ENCODE measurements at regions not wholly inside any gene's neighbourhood (a gene's known extent, or its start where the extent isn't known, plus 50 kb on each side); places are given as distances from the start of the nearest gene placed in this dataset.
"Not testable (repeated sequence)": the region's sequence is repeated elsewhere in the genome, so short reads cannot be mapped to it uniquely, and the experiment has no call there.

- no peak for DNase-seq
Observed at GRCh38 chr9:106218854-106219253, 524.5 kb downstream of the TMEM38B start.

GRCh38 chr9:106220415-106220814 is 526.1 kb downstream of the TMEM38B start:
- DNase-seq: no peak

- DNase-seq: peak; percentile 39
Observed at GRCh38 chr9:106228861-106229260, 534.5 kb downstream of the TMEM38B start.

DNA sequence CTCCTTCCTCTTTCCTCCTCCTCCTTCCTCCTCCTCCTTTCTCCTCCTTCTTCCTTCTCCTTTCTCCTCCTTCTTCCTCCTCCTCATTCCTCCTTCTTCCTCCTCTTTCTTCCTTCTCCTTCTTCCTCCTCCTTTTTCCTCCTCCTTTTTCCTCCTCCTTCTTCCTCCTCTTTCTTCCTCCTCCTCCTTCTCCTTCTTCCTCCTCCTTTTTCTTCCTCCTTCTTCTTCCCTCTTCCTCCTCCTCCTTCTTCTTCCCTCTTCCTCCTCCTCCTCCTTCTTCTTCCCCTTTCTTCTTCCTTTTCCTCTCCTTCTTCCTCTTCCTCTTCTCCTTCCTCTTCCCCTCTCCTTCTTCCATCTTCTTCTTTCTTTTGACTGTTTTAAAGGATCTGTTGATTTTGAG is 538.8 kb downstream of the TMEM38B start:
- DNase-seq: no peak

DNA sequence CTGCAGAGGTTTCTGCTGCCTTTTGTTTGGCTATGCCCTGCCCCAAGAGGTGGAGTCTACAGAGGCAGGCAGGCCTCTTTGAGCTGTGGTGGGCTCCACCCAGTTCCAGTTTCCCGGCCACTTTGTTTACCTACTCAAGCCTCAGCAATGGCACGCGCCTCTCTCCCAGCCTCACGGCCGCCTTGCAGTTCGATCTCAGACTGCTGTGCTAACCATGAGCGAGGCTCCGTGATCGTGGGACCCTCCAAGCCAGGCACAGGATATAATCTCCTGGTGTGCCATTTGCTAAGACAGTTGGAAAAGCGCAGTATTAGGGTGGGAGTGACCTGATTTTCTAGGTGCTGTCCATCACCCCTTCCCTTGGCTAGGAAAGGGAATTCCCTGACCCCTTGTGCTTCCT is 566.6 kb downstream of the TMEM38B start:
- DNase-seq: not testable (repeated sequence)

- no peak for DNase-seq
Observed at GRCh38 chr9:106277966-106278365, 583.6 kb downstream of the TMEM38B start.

GRCh38 chr9:106283769-106284168 is 579.2 kb upstream of the ZNF462 start:
- DNase-seq: no peak

- DNase-seq: no peak
Observed at GRCh38 chr9:106284296-106284695, 578.7 kb upstream of the ZNF462 start.

GRCh38 chr9:106286249-106286648 is 576.7 kb upstream of the ZNF462 start:
- DNase-seq: no peak

- DNase-seq: peak; percentile 45
Observed at GRCh38 chr9:106287091-106287631, 575.8 kb upstream of the ZNF462 start.

DNA sequence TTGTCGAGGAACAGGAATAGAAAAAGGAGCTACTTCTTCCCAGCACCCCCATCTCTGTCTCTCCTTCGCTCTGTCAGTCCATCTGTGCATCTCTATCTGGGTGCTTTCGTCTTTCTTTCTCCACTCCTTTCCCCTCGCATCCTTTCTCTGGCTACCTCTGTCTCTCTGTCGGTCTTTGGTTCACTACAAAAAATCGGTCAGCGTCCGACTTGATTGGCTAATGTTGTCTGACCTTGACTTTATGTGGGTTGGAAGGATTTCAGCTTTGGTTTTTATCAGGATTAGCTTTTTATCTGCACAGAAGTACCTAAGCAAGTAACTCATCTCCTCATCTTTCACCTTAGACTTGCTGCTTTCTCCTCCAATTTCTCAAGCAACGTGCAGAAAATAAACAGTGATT is 575.2 kb upstream of the ZNF462 start:
- no peak for DNase-seq

- DNase-seq: no peak
Observed at GRCh38 chr9:106288689-106289088, 574.3 kb upstream of the ZNF462 start.

- DNase-seq: no peak
Observed at GRCh38 chr9:106291786-106292185, 571.2 kb upstream of the ZNF462 start.

- no peak for DNase-seq
Observed at GRCh38 chr9:106296426-106296825, 566.5 kb upstream of the ZNF462 start.

GRCh38 chr9:106298997-106299396 is 564.0 kb upstream of the ZNF462 start:
- no peak for DNase-seq

GRCh38 chr9:106304401-106304920 is 558.5 kb upstream of the ZNF462 start:
- peak; percentile 44 for DNase-seq

DNA sequence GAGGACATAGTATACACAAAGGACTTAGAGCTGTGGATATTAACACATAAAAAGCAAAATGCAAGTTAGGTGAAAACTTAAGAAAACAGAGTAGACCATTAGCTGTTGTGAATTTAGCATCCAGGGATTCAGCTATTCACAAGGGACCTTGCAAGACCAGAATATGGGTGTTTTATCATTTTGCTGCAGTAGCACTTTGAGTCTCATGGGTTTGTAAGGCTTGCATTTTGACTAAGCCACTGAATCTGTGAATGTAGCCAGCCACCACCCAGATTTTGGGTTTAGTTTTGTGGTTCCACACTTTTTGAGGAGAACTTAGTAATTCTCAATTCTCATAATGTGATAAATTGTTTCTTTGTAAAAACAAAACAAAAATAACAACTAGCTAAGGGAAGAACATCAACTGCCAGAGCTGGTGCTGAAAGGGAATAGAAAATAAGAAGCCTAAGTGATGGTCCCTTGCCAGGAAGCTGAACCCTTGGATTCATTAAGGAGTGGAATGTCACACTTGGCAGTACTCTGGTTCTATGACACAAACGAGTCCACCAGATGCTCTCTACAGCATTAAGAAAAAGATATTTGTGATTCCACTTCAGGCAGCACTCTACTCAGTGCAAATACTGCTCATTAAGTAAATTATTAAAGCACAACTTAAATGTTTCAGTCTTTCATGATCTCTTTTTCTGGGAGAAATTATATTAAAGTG is 557.4 kb upstream of the ZNF462 start:
- DNase-seq: peak; percentile 82

GRCh38 chr9:106307670-106308069 is 555.3 kb upstream of the ZNF462 start:
- DNase-seq: no peak

GRCh38 chr9:106309925-106310324 is 553.0 kb upstream of the ZNF462 start:
- no peak for DNase-seq

- DNase-seq: no peak
Observed at GRCh38 chr9:106310782-106311181, 552.2 kb upstream of the ZNF462 start.

GRCh38 chr9:106312906-106313305 is 550.1 kb upstream of the ZNF462 start:
- no peak for DNase-seq

GRCh38 chr9:106314476-106314875 is 548.5 kb upstream of the ZNF462 start:
- DNase-seq: no peak

DNA sequence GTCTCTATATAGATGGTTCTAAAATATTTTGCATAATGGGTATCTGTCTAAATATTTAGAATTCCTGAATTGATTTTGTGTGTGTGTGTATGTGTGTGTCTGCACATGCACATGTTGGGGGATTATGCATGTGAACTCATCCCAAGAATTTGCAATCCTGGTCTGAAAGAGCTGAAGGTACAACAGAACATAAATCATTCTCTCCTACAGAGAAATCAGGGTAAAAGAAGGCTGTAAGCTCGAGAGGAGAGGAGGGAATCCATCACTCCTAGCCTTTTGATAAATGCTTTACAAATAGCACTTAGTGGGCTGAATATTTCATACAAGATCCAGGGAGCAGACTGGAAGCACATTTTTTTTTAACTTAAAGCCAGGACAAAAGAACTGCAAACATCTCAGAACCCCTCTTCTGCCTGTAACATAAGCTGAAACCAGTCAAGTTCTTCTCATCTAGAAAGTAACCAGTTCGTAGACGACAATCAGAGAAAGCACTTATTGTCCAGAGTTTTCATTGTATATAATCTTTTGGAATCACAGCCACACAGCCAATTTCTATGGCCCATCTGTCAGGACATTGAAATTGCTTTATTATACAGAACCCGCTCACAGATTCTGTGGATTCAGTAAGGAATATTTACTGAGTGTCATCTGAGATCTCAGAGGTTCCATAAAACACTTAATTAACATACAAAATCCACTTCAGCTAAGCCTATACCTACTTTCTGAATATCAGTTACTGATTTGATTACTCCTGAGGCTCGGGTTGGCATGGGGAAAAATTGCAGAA is 541.4 kb upstream of the ZNF462 start:
- DNase-seq: no peak

All from muscle of arm (tissue), 1 donor.